Right forelimb (tissue), 1 donor: ENCODE measurements at regions not wholly inside any gene's neighbourhood (a gene's known extent, or its start where the extent isn't known, plus 50 kb on each side); places are given as distances from the start of the nearest gene placed in this dataset.
"Not testable (repeated sequence)": the region's sequence is repeated elsewhere in the genome, so short reads cannot be mapped to it uniquely, and the experiment has no call there.

Experiments
- DNase-seq: peaks from one replicate; pipeline ENCODE4 v3.0.0-alpha.2; 2018

DNA sequence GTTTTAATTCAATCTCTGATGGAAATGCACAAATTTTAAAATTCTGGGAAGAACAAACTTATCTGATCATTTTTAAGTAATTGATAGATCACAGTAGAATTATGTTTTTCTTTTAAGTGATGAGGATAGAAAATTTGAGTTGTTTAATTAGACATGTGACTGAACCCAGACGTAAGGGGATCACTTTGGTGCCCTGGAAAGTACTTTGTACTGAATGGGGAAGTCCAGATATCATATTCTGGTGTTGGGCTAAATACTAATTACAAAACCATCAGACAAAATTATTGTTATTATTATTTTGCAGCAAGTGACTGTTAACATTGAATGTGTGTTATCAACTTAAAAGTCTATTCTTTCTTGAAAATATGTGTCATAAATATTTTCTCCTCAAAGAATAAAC is 994.6 kb downstream of the TSN start:
- DNase-seq = no peak

DNA sequence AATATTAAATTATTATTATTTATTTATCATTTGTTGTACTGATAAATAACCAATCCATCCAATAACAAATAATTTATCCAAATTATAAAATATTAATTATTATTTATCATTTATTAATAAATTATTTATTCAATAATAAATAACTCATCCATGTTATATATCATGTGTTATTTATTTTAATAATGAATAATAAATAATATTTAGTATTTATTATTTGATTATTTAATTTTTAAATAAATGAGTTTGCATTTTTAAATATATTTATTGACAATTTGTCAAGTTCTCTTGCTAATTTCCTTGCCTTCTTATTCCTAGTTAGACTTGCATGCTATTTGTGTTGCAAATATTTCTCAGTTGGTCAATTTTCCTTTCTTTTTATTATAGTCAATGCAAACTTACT is 995.4 kb downstream of the TSN start:
- DNase-seq = no peak

DNA sequence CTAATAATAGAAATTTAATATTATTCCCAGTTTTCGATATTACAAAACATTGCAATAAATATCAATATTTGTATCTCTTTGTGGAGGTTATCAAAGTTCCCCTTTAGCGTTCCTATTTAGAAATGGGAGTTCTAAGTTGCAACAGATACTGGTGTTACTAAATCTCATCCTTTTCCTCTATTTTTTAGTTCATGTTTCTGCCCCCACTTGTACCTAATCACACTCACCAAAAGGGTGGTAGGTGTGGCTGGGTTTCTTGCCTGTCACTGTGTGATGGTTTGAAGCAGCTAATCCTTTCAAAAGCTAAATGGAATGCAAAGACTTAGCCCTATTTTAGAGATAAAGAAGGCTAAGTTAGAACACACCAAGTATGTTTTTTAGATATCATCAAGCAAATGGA is 997.9 kb downstream of the TSN start:
- no peak for DNase-seq

DNA sequence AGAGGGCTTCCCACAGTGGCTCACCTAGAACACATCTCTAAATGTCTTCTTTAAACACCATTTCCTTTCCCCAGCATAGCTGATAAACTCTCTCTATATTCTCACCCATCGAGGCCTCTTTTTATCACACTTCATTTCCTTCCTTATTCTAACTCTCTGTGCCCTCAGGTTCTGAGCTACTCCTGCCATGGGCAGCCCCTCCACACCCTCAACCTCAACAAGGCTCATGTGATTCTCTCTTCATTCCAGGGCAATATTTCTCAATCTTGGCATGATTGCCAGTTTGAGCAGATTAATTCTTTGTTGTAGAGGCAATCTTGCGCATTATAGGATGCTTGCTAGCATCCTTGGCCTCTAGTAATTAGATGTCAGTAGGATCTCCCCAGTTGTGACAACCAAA is 999.1 kb downstream of the TSN start:
- no peak for DNase-seq

DNA sequence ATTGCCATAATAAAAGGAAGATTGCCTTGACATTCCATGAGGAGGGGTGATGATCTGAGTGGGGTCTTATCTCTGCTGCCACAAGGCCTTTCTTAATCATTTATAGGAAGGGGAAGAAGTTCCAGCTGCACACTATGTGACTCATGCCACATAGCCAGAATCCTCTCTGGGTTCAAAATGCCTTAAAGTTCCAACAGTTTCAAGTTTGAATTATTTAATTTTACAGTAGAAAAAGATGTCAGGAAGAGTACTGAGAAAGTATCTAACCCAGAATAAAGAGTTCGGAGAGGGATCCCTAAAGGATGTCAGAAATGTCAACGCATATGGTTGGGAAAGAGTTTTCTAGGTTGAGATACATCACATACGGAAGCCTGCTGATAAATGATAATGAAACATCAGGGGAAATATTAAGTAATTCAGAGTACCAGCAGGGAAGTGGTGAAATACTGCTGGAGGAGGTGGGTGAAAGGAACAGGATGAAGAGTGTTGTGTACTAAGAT is 999.9 kb downstream of the TSN start:
- no peak for DNase-seq

DNA sequence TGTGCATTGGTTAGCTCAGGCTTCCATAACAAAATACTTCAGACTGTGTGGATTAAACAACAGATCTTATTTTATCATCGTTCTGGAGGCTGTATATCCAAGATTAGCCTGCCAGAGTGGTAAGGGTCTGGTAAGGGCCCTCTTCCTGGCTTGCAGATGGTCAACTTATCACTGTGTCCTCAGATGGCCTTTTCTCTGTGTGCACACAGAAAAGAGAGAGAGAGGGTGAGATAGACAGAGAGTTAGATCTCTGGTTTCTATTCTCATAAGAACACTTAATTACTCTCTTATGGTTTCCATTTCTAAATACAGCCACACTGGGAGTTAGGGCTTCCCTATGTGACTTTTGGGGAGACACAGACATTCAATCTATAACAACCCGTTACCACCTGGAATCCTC is 1003.5 kb downstream of the TSN start:
- no peak for DNase-seq

DNA sequence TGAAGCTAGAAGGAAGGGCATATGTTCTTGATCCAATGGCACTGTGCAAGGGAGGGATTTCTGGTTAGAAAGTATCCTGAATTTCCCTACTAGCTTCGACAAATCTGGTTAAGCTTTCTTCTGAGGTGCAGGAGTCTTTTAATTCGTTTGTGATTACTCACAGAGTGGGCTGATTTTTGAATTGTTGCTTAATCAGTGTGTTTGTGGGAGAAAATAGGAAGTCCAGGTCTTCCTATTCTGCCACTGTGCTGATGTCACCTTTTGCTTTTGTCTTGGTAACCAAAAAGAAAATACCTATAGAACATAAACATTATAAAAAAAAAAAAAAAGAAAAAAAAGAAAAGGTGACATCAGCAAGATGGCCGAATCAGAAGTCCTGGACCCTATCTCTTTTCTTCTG is 1008.6 kb downstream of the TSN start:
- DNase-seq = no peak

DNA sequence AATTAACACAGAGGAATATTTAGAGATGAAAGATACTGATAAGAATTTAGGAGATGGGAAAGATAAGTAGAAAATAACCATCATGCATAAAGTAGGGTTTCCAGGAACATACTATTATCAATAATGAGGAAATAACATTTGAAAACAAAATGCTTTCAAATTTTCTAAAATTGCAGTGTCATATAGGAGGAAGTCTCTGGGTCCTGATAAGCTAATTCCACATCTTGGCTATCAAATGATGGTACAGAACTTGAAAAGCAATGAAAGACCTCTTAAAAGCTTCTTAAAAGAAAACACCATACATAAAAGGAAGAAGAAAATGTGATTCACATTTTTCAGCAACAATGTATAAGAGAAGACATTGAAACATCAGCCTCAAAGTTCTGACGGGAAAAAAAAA is 1024.8 kb downstream of the TSN start:
- no peak for DNase-seq

DNA sequence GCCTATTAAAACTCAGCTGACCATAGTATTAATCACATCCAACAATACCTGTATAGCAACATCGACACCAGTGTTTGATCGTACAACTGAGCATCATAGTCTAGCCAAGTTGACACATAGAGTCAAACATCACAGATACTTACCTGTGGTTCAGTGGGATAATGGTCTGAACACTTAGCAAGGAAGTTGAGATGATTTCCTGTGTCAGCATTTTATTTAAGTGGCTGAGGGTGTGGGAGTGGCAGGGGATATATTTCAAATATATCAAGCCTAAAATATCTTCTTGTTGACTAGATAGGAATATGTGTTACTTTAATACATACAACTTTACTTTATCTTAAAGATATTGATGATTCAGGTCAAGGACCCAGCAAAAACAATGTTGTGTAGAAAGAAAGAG is 1038.6 kb downstream of the TSN start:
- DNase-seq = no peak

DNA sequence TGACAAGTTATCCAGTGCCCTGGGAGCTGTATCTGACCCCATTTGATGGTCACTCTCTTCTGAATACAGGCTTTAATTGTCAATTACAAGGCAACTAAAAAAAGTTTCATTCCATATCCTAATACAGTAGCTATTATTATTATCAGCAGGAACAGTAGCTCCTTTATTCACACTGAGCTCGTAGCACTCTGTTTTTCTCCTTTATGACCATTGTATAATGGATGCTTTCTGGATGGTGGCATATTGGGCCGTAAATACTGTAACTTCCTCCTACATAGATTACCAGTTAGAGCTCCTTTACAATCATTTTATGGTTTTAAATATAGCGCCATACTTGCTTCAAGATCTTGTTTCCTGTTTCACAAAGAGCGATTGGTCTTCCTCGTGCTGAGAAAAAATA is 1040.3 kb downstream of the TSN start:
- no peak for DNase-seq

DNA sequence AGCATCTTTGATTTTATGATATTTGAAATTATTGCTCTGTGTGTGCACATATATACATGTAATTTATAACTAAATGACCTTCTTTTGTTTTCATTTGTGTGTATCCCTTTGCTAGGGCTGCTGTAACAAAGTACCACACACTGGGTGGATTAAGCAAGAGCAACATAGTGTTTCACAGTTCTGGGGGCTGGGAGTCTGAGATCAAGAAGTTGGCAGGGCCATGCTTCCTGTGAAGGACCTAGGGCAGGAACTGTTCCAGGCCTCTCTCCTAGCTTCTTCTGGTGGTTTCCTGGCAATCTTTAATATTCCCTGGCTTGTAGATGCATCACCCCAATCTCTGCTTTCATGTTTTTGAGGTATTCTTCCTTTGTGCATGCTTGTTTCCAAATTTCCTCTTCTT is 1043.9 kb downstream of the TSN start:
- DNase-seq = no peak

DNA sequence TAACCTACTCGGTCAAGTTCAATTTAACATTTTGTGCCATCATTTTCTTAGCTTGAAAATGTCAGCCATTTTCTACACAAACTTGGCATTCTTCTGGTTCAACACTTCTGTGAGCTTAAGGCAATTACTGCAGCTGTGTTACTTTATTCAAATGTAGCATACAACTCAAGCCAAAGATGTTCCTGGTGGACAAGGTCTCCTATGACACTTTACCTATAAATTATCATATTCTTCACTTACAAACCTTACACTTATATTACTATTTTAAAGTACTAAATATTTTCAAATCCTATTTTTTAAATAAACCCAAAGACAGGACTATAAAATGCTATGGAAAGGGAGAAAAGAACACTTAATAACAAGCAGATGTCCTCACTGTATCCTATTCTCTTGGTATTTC is 1045.3 kb downstream of the TSN start:
- no peak for DNase-seq

DNA sequence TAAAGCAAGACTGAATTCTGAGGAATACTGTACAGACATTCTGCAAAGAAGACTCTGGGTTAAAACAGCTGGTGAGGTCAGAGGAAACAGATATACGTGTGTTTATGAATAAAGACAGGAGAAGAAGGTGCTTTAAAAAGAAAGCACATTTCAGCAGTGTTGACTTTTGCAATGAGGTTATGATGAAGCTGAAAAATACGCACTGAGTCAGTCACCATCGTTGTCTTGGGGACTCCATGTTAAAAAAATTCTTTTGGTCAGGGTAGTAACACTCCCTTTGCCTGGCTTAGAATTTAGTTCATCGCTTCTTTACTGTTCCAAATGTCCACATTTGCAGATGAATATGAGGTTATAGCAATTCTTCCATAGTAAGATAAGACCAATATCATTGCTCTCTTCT is 1049.0 kb downstream of the TSN start:
- DNase-seq = no peak

DNA sequence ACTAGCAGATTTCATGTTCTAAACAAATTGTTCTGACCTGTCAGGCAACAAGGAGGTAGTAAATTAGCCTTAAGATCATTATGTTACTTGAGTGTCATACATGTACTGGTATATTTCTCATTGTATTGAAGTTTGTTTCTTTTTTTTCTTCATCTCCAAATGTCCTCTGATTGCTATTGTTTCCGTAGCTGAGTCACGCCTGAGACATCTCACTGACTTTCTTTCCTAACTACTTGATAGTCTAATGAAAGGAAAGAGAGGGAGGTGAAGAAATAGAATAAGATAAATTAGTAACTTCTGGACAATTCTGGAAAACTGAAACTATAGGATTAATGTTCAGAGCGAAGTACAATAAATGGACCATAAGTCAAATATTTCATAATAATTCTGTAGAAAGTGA is 1049.9 kb downstream of the TSN start:
- no peak for DNase-seq

DNA sequence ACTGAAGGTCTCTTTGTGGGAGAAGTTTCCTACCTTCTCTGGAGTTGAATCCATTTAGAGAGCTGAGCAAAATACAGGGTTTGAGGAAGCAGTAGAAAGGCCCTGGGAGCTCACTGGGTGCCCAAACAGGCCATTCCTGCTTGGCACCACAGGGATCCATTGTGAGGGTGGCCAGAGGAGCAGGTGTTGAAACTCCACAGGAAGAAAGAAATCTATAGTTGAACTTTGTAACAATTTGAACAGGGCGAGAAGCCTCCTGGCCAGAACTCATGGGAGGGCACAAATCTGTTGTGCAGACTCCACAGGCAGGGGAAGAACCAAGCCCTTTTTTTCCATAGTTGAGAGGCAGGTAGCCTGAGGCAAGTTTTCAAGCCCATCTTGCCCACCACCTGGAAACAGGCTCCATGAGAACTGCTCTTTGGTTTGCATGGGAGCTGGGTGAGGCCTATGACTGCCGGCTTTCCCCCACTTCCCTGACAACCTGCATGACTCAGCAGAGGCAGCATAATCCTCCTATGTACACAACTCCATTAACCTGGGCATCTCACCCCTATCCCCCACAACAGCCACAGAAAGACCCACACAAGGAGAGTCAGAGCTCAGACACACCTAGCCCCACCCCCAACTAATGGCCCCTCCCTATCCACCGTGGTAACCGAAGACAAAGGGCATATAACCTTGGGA is 1053.0 kb downstream of the TSN start:
- no peak for DNase-seq

DNA sequence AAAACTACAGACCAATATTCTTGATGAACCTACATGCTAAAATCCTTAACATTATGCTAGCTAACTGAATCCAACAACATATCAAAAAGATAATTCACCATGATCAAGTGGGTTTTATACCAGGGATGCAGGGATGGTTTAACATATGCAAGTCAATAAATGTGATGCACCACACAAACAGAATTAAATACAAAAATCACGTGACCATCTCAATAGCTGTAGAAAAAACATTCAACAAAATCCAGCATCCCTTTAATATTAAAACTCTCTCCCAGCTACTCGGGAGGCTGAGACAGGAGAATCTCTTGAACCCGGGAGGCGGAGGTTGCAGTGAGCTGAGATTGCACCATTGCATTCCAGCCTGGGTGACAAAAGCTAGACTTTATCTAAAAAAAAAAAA is 1056.8 kb downstream of the TSN start:
- not testable (repeated sequence) for DNase-seq

DNA sequence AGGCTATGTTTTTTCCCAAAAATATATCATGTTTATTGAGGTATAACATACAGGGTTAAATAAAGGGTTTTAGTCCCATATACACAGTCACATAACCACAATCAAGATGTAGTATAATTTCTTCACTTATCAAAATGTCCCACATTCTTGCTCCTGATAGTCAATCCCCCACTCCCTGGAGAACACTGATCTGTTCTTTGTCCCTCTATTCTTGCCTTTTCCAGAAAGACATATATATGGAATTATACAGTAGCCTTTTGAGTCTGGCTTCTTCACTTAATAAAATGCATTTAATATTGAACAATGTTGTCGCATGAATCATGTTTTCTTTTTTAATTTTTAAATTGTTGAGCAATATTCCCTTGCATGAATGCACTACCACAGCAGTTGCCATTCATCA is 1059.7 kb downstream of the TSN start:
- no peak for DNase-seq

DNA sequence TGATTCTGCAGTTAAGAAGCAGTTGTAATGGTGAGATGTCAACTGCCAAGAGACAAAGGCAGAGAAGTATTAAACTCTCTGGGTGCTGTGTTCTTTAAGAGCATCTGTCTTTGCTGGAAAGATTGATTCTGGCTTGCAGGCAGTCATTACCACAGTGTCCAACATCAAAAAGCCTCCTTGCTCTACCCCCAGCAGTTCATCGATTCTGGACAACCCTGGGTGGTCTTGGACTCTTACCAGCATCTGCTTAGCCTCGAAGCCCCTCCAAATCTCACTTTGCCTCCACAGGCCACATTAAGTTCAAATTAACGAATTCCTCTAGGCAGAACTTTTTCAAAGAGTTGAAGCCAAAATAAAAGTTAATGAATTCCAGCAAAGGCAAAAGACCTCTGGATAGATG is 1061.4 kb downstream of the TSN start:
- DNase-seq = no peak

DNA sequence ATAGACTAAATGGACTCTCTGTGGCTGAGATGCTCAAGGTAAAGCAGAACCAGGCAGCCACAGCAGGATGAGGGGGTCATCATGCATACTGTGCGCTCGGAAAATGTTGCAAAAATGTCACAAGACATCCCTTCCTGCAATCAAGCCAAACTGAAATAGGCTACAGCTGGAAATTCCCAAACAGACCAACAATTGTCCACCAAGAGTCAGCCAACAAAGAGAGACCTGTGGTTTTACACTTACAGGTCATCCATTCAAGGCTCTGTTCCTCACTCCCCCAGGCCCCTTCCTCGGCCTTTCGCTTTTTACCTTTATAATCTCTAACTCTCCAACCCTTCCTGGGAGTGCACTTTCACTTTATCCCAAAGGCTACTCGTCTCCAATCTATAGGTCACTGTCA is 1066.9 kb downstream of the TSN start:
- DNase-seq = no peak

DNA sequence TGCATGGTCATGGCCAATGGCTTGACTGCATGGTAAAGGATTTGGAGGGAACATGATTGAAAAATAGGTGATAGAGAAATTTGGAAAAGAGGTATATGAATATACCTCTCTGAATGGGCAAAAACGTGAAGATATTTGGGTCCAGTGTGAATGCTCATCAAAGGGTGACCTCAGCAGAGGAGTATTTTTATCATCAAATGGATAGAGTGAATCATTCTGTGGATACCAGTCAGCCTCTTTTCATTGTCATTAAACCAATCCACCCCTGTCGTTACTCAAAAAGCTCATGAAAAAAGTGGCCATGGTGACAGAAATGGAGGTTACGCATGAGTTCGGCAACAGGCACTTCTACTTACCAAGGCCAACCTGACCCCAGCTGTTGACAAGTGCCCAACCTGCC is 1074.7 kb downstream of the TSN start:
- DNase-seq = no peak

DNA sequence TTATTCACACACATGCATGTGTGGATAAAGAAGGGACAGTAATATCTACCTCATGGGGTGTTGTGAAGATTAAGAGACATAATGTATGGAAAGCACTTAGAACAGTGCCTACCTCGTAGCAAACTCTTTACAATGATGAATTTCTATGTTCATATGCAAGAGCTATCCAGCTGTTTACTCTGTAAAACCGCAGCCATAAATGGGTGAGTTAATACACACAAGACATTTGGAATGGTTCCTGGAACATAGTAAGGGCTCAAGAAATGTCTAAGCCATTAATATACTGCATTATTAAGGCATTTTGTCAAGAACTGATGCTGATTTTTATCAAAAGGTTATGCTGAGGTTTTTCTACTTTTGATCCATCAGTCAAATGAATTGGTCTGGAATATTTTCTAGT is 1076.2 kb downstream of the TSN start:
- no peak for DNase-seq

DNA sequence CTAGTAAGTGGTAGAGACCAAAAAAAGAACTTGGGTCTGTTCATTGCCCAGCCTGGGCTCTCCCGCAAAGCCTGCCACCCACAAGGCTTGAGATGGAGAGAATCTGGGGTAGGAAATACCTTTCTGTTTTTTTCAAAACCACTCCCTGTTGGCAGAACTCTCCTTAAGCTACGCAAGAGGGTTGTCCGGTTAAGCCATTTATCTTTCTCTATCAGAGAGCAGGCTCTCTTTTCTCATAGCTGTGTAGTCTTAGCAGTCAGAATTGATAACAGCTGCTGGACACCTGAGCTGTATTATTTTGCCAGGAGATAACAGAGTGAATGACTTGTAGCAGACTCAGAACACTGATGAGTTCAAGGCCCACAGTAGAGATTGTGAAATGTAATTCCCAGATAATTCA is 1088.1 kb downstream of the TSN start:
- no peak for DNase-seq

DNA sequence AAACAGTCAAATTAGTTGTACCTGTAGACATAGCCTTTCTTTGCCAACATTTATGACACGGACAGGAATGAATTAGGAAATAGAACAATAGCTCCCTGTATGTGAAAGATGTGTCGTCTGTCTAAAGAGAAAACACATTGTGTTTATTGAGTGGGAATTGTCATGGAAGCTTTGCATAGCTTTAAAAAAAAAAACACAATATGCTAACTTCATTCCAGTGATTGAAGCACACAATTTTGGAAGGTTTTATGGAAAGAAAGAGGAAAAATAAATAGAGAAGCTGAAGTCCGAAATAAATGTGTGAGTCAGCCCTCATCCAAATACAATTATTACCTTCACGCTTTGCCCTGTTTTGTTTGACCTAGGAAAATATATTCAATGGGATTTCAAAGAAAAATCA is 1095.7 kb downstream of the TSN start:
- no peak for DNase-seq

DNA sequence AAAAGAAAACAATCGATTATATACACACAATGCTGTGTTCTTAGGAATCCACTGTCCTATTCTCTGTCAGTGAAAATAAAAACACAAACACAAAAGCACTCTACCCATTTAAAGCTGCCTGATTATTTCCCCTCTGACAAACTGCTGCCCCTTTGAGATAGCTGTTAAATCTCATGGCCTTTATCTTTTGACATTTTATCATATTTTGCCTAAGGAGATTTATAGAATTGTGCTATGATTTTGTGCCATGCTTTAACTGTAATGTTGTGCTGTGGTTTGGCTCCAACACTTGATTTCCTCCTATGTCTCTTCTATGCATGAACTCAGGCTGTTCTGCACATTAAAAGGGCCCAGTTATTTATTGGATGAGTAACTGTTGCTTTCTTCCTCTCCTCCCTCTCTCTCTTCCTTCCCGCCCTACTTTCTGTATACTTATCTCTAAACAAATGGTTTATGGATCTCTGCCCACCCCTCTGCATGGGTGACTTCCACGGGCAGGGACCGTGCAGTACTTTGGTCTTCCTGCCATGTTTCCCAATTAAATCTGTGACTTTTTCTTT is 1096.6 kb downstream of the TSN start:
- no peak for DNase-seq

DNA sequence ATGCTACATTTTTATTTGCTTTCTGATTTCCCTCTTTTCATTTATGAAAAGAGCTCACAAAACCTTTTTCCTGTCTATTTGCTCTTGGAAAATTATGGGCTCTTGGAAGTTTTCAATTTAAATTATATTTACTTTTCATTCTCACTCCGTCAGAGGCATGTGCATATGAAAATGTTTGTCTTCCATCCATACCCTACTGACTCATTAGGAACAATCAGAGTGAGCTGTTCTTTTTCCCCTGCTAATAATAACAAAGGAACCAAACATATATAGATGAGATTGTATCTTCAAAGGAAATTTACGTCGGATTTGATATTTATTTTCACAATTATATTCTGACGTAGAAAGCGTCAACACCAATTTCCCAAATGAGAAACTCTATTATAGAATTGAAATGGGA is 1101.2 kb downstream of the TSN start:
- DNase-seq = no peak
